Thyroid gland (tissue), 4 donors: ENCODE measurements at regions not wholly inside any gene's neighbourhood (a gene's known extent, or its start where the extent isn't known, plus 50 kb on each side); places are given as distances from the start of the nearest gene placed in this dataset.

ENCODE experiments used
- POLR2A ChIP-seq, 2 donors: fragments of 450-650 bp; IDR thresholded peaks; one replicate each; pipeline ENCODE4 v1.6.1; 2017; ENCODE audit warnings: antibody characterized with exemption in 2 of 2, mild to moderate bottlenecking in 2 of 2, moderate library complexity in 1 of 2
- TF ChIP-seq, protein P1 (sequence below), 6 experiments: fragments of 200-600 bp in 3 of 6; fragments of 450-650 bp in 3 of 6; sonication (generic) in 3 of 6; IDR thresholded peaks; one replicate each; pipeline ENCODE4 v1.5.1; 2016 to 2019; ENCODE audit warnings: antibody characterized with exemption in 6 of 6, mild to moderate bottlenecking in 2 of 6, inconsistent platforms in 1 of 6, moderate library complexity in 1 of 6

GRCh38 chr5:162550236-162550635, 482.7 kb downstream of the GABRG2 start:
- TF ChIP-seq, protein P1, sequence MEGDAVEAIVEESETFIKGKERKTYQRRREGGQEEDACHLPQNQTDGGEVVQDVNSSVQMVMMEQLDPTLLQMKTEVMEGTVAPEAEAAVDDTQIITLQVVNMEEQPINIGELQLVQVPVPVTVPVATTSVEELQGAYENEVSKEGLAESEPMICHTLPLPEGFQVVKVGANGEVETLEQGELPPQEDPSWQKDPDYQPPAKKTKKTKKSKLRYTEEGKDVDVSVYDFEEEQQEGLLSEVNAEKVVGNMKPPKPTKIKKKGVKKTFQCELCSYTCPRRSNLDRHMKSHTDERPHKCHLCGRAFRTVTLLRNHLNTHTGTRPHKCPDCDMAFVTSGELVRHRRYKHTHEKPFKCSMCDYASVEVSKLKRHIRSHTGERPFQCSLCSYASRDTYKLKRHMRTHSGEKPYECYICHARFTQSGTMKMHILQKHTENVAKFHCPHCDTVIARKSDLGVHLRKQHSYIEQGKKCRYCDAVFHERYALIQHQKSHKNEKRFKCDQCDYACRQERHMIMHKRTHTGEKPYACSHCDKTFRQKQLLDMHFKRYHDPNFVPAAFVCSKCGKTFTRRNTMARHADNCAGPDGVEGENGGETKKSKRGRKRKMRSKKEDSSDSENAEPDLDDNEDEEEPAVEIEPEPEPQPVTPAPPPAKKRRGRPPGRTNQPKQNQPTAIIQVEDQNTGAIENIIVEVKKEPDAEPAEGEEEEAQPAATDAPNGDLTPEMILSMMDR (IDR thresholded peaks at IDR 0.05), result no peak
- TF ChIP-seq POLR2A (IDR thresholded peaks at IDR 0.05), result no peak
